ENCODE measurements at regions not wholly inside any gene's neighbourhood (a gene's known extent, or its start where the extent isn't known, plus 50 kb on each side); places are given as distances from the start of the nearest gene placed in this dataset.

DNA sequence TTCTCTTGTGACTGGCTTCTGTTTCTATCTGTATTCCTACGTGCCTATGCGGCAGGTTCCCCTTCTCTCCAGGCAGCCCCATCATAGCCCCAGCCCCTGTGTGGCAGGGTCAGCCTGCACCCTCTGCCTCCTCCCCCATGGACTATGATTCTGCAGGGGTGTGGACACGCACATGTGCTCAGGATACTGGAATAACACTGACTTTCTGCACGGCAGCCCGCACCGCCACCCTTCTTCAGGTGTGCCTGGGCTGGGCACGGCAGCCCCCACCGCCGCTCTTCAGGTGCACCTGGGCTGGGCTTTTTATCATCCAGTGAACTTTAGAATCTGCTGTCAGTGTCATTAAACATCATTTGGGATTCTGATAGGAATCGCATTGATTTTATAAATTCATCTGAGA lies 202.6 kb upstream of the PPP2R2D start:
- peaks cover 2% of the 10 kb centered on the region for H3K27me3 Mint-ChIP-seq (ENCODE audit: unreplicated experiment)
- no peak for DNase-seq
- TF ChIP-seq, protein P1, sequence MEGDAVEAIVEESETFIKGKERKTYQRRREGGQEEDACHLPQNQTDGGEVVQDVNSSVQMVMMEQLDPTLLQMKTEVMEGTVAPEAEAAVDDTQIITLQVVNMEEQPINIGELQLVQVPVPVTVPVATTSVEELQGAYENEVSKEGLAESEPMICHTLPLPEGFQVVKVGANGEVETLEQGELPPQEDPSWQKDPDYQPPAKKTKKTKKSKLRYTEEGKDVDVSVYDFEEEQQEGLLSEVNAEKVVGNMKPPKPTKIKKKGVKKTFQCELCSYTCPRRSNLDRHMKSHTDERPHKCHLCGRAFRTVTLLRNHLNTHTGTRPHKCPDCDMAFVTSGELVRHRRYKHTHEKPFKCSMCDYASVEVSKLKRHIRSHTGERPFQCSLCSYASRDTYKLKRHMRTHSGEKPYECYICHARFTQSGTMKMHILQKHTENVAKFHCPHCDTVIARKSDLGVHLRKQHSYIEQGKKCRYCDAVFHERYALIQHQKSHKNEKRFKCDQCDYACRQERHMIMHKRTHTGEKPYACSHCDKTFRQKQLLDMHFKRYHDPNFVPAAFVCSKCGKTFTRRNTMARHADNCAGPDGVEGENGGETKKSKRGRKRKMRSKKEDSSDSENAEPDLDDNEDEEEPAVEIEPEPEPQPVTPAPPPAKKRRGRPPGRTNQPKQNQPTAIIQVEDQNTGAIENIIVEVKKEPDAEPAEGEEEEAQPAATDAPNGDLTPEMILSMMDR (IDR thresholded peaks at IDR 0.05; ENCODE audit: partially characterized antibody, unreplicated experiment), result no peak

DNA sequence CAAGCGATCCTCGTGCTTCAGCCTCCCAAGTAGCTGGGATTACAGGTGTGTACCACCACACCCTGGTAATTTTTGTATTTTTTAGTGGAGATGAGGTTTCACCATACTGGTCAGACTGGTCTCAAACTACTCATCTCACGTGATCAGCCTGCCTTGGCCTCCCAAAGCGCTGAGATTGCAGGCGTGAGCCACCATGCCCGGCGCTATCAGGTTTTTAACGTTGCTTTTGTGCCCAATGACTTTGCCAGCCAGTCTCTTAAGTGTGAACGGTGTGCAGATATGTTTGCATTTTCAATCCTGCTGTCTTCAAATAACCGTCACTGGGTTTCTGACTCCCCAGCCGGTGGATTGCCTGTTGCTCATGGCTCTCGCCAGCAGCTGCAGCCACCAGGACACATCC lies 201.8 kb upstream of the PPP2R2D start:
- Mint-ChIP-seq H3K9me3 (ENCODE audit: unreplicated experiment) (peaks cover 4% of the 10 kb centered on the region), H3K4me3 (ENCODE audit: unreplicated experiment) (no peak overlapping the region), H3K27ac (ENCODE audit: unreplicated experiment) (no peak overlapping the region), H3K36me3 (ENCODE audit: unreplicated experiment) (no peaks in the 10 kb centered on the region), H3K4me1 (ENCODE audit: low read depth, unreplicated experiment) (no peaks in the 10 kb centered on the region), H3K27me3 (ENCODE audit: unreplicated experiment) (no peaks in the 10 kb centered on the region)
- DNase-seq, result no peak
- TF ChIP-seq, protein P1 (IDR thresholded peaks at IDR 0.05; ENCODE audit: partially characterized antibody, unreplicated experiment), result no peak

More for the DNA sequence above, 202.6 kb upstream of the PPP2R2D start:
- Mint-ChIP-seq H3K4me1 (ENCODE audit: low read depth, unreplicated experiment) (no peaks in the 10 kb centered on the region), H3K36me3 (ENCODE audit: unreplicated experiment) (no peaks in the 10 kb centered on the region), H3K4me3 (ENCODE audit: unreplicated experiment) (no peak overlapping the region), H3K9me3 (ENCODE audit: unreplicated experiment) (peaks cover 4% of the 10 kb centered on the region), H3K27ac (ENCODE audit: unreplicated experiment) (no peak overlapping the region)

DNA sequence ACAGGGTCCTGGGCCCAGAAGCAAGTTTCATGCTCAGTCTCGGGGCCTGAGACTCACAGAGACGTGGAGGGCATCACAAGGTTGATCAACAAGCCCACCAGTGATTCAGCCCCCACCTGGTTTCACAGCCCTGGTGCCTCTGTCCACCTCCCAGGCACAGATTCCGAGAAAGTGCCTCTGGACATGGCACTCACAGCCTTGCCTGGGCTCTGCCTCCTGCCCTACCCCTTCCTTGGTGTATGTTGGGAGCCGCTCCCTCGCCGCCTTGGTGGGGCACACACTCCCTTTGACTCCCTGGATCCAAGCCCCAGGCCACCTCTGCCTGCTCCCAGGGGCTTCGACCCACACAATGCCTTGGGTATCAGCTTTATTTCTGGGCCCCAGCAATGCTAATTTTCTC lies 200.8 kb upstream of the PPP2R2D start:
- Mint-ChIP-seq H3K27me3 (ENCODE audit: unreplicated experiment) (no peaks in the 10 kb centered on the region), H3K27ac (ENCODE audit: unreplicated experiment) (no peak overlapping the region), H3K4me3 (ENCODE audit: unreplicated experiment) (no peak overlapping the region), H3K9me3 (ENCODE audit: unreplicated experiment) (peaks cover 4% of the 10 kb centered on the region), H3K4me1 (ENCODE audit: low read depth, unreplicated experiment) (no peaks in the 10 kb centered on the region), H3K36me3 (ENCODE audit: unreplicated experiment) (no peaks in the 10 kb centered on the region)
- DNase-seq, result no peak
- TF ChIP-seq, protein P1 (IDR thresholded peaks at IDR 0.05; ENCODE audit: partially characterized antibody, unreplicated experiment), result no peak

DNA sequence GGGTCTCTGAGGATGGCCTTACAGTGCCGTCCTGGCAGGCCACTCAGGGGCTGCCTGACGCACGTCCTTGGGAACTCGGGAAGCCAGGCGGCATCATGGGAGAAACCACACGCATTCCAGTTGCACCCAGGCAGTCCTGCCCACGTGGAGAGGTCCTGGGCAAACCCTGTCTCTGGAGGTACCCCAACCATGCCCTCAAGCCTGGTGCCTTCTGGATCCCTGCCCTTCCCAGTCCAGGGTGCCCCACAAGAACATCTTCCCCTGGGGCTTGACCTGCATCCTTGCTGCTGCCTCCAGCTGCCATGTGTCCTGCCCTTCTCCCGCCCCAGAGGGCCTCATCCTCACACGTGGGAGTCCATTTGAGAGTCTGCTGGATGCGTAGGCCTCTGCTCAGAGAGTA lies 200.3 kb upstream of the PPP2R2D start:
- TF ChIP-seq, protein P1 (IDR thresholded peaks at IDR 0.05; ENCODE audit: partially characterized antibody, unreplicated experiment), result no peak
- no peak for DNase-seq
- Mint-ChIP-seq H3K27ac (ENCODE audit: unreplicated experiment) (no peak overlapping the region), H3K27me3 (ENCODE audit: unreplicated experiment) (no peaks in the 10 kb centered on the region), H3K9me3 (ENCODE audit: unreplicated experiment) (peaks cover 4% of the 10 kb centered on the region), H3K4me1 (ENCODE audit: low read depth, unreplicated experiment) (no peaks in the 10 kb centered on the region), H3K36me3 (ENCODE audit: unreplicated experiment) (no peaks in the 10 kb centered on the region), H3K4me3 (ENCODE audit: unreplicated experiment) (no peak overlapping the region)

DNA sequence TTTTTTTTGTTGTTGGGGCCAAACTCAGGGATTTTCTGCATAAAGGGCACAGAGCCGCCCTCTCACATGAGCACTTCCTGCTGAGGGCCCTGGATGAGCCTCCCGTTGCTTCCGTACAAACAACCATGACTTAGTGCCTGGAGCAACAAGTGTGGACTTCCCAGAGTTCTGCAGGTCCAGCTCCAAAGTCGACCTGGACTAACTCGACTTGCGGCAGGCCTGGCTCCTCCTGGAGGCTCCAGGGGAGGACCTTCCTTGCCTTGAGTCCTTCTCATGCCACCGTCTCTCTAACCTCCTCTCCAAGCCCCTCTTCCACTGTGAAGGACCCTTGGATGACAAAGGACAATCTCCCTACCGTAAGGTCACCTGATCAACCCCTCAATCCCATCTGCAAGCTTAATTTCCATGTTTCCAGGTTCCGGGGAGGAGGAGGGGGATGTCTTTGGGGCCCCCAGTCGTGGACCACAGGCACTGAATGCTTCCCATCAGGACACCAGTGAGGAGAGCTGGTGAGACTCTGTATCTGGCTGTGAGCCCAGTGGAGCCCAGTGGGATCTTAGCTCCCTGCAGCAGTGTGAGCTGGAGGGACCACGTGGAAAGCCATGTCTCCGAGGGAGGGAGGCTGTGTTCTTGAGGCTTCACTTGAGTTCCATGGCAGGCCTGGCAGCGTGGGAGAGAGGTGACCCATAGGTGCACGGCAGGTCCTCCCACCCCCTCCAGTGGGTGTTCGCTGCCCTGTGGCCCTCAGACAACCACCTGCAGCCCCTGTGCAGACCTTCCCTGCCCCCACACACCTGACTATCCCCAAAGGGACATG lies 199.5 kb upstream of the PPP2R2D start:
- Mint-ChIP-seq H3K36me3 (ENCODE audit: unreplicated experiment) (no peaks in the 10 kb centered on the region), H3K4me1 (ENCODE audit: low read depth, unreplicated experiment) (no peaks in the 10 kb centered on the region), H3K4me3 (ENCODE audit: unreplicated experiment) (no peak overlapping the region), H3K27ac (ENCODE audit: unreplicated experiment) (no peak overlapping the region), H3K9me3 (ENCODE audit: unreplicated experiment) (peaks cover 4% of the 10 kb centered on the region), H3K27me3 (ENCODE audit: unreplicated experiment) (no peaks in the 10 kb centered on the region)
- TF ChIP-seq, protein P1 (IDR thresholded peaks at IDR 0.05; ENCODE audit: partially characterized antibody, unreplicated experiment), result no peak
- no peak for DNase-seq
